SH-SY5Y (cell line): ENCODE measurements at regions not wholly inside any gene's neighbourhood (a gene's known extent, or its start where the extent isn't known, plus 50 kb on each side); places are given as distances from the start of the nearest gene placed in this dataset.

ENCODE experiments used
- GATA2 ChIP-seq: IDR thresholded peaks from 2 replicates; pipeline ENCODE4 v1.6.1; 2011; ENCODE audit warnings: mild to moderate bottlenecking, low read depth, low read length
- GATA3 ChIP-seq: IDR thresholded peaks from 2 replicates; pipeline ENCODE4 v1.6.1; 2011; ENCODE audit warnings: low read depth, mild to moderate bottlenecking, low read length, moderate library complexity

GRCh38 chr12:86670986-86671385, 414.8 kb upstream of the MGAT4C start:
- TF ChIP-seq GATA3 (no peak), GATA2 (no peak)

GRCh38 chr12:86669010-86669409, 412.8 kb upstream of the MGAT4C start:
- TF ChIP-seq GATA3 (no peak), GATA2 (no peak)

GRCh38 chr12:86666316-86666715, 410.1 kb upstream of the MGAT4C start:
- no peak for TF ChIP-seq GATA2
- TF ChIP-seq GATA3, result no peak

GRCh38 chr12:86663716-86664115, 407.5 kb upstream of the MGAT4C start:
- TF ChIP-seq GATA3, result no peak

- TF ChIP-seq GATA2 (no peak), GATA3 (no peak)
Measured at GRCh38 chr12:86663173-86663572, 407.0 kb upstream of the MGAT4C start.

- TF ChIP-seq GATA3 (no peak), GATA2 (no peak)
Measured at GRCh38 chr12:86662464-86662863, 406.3 kb upstream of the MGAT4C start.

- no peak for TF ChIP-seq GATA3
- no peak for TF ChIP-seq GATA2
Measured at GRCh38 chr12:86660488-86661147, 404.4 kb upstream of the MGAT4C start.

- TF ChIP-seq GATA3, result no peak
- no peak for TF ChIP-seq GATA2
Measured at GRCh38 chr12:86659985-86660384, 403.8 kb upstream of the MGAT4C start.

GRCh38 chr12:86658303-86658702, 402.1 kb upstream of the MGAT4C start:
- TF ChIP-seq GATA2 (no peak), GATA3 (no peak)

GRCh38 chr12:86647800-86648199, 391.6 kb upstream of the MGAT4C start:
- TF ChIP-seq GATA3, result no peak
- TF ChIP-seq GATA2, result no peak

- no peak for TF ChIP-seq GATA3
Measured at GRCh38 chr12:86634456-86635410, 378.5 kb upstream of the MGAT4C start.

- TF ChIP-seq GATA3 (no peak), GATA2 (no peak)
Measured at GRCh38 chr12:86627001-86627400, 370.8 kb upstream of the MGAT4C start.

GRCh38 chr12:86623267-86623666, 367.1 kb upstream of the MGAT4C start:
- TF ChIP-seq GATA3, result no peak
- TF ChIP-seq GATA2, result no peak

GRCh38 chr12:86621957-86622356, 365.8 kb upstream of the MGAT4C start:
- no peak for TF ChIP-seq GATA2
- no peak for TF ChIP-seq GATA3

GRCh38 chr12:86613311-86613710, 357.1 kb upstream of the MGAT4C start:
- TF ChIP-seq GATA3 (no peak), GATA2 (no peak)
